ENCODE measurements at regions not wholly inside any gene's neighbourhood (a gene's known extent, or its start where the extent isn't known, plus 50 kb on each side); places are given as distances from the start of the nearest gene placed in this dataset.

DNA sequence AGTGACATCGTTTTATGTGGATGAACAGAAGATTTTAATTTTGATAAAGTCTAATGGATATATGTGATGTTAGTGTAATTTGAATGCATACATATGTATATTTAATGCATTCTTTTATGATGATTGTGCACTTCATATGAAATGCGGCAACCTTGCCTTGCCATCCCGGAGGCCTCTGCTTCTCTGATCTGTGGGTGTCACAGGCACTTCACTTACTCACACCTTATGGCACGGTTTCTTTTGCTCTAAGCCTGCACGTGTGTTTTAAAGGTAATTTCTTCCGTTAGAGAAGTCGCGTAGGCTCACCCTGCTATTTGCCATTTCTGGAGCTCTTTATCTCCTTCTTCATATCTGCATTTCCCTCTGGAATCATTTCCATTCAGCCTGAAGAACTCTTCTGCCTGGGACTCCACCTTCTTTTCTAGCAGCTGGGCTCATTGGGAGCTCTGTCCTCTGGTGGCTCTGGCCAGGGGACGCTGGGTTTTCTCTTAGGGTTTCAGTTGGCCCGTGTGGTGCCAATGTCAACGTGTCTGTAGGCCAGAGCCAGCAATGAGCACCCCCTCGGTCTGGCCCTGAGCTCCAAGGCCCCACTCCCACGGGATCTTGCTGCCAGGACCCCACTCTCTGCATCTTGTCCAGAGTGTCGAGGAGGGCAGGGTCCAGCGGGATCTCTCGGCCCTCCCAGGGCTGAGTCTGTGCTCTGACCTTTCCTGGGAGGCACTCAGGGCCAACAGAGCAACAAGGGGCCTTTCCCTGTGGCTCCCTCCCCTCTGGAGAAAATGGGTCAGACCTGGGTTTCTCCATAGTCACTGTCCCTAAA lies 97.3 kb downstream of the RTP5 start:
- TF ChIP-seq, protein P1, sequence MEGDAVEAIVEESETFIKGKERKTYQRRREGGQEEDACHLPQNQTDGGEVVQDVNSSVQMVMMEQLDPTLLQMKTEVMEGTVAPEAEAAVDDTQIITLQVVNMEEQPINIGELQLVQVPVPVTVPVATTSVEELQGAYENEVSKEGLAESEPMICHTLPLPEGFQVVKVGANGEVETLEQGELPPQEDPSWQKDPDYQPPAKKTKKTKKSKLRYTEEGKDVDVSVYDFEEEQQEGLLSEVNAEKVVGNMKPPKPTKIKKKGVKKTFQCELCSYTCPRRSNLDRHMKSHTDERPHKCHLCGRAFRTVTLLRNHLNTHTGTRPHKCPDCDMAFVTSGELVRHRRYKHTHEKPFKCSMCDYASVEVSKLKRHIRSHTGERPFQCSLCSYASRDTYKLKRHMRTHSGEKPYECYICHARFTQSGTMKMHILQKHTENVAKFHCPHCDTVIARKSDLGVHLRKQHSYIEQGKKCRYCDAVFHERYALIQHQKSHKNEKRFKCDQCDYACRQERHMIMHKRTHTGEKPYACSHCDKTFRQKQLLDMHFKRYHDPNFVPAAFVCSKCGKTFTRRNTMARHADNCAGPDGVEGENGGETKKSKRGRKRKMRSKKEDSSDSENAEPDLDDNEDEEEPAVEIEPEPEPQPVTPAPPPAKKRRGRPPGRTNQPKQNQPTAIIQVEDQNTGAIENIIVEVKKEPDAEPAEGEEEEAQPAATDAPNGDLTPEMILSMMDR (conservative IDR thresholded peaks at IDR 0.05; ENCODE audit: low read length): no peak
- TF ChIP-seq EZH2phosphoT487 (IDR thresholded peaks at IDR 0.05; ENCODE audit: borderline replicate concordance, low read depth, low read length): no peak
